ENCODE measurements at regions not wholly inside any gene's neighbourhood (a gene's known extent, or its start where the extent isn't known, plus 50 kb on each side); places are given as distances from the start of the nearest gene placed in this dataset.
"Not testable (repeated sequence)": the region's sequence is repeated elsewhere in the genome, so short reads cannot be mapped to it uniquely, and the experiment has no call there.

GRCh38 chr2:87397276-87398065 lies 350.4 kb upstream of the PLGLB2 start:
- not testable (repeated sequence) for TF ChIP-seq CTCF (IDR thresholded peaks at IDR 0.05); POLR2AphosphoS5 (IDR thresholded peaks at IDR 0.05); POLR2A (IDR thresholded peaks at IDR 0.05; ENCODE audit: low read depth)

Measured in esophagus muscularis mucosa (tissue), 3 donors.